GM19372 (cell line): ENCODE measurements at regions not wholly inside any gene's neighbourhood (a gene's known extent, or its start where the extent isn't known, plus 50 kb on each side); places are given as distances from the start of the nearest gene placed in this dataset.

ENCODE experiments used
- ATAC-seq: cut with Tn5 transposase; IDR thresholded peaks from one replicate; pipeline ENCODE4 v1.9.1; 2021; ENCODE audit warnings: mild to moderate bottlenecking, low read depth, moderate library complexity; ENCODE audit not compliant: unreplicated experiment

- no peak for ATAC-seq
Measured at GRCh38 chr9:115989831-115990230, 163.8 kb upstream of the PAPPA start.

- ATAC-seq, result no peak
Measured at GRCh38 chr9:115992834-115993233, 160.8 kb upstream of the PAPPA start.

GRCh38 chr9:115997923-115998322 lies 155.7 kb upstream of the PAPPA start:
- no peak for ATAC-seq

- ATAC-seq, result no peak
Measured at GRCh38 chr9:115998666-115999065, 154.9 kb upstream of the PAPPA start.

DNA sequence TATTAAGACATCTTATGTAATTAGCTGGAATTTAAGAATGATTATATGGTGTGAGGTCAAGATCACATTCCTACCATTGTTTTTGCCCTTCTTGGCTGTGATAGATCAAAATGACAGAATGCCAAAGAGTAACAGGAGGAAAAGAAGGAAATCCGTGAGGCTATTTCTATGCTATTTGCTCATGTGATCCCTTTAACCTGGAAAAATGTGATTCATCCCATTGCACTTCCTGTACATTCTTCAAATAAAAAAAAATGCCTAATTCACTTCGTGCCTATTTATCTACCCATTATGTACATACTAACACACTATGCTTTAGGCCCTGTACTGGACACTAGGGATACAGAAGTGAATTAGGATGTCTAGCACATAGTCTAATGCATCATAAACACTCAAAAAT lies 154.1 kb upstream of the PAPPA start:
- ATAC-seq, result no peak

DNA sequence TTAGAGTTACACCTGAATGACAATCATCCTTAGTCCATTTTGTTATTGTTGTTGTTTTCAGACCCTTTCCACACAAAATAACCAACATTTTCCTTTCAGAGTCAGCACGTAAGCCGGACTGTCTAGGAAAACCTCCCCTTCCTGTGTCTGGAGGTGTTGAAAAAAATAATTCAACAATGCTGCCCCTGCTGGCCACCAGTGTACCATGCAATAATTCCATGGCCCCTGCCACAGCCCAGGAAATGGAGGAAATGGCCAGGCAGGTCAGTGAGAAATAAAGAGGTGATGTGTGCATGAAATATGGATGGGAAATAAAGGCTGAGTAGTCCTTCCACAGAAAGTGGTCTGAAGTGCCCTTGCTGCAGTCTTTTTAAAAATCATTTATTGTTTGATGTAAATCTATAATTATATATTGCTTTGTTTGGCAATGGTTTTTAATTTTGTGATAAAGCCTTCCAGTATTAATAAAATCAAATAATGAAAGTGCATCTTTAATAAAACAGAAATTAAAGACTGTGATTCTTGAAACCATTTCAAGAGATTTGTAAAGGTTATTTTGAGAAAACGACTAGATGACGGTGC lies 152.8 kb upstream of the PAPPA start:
- ATAC-seq, result no peak

DNA sequence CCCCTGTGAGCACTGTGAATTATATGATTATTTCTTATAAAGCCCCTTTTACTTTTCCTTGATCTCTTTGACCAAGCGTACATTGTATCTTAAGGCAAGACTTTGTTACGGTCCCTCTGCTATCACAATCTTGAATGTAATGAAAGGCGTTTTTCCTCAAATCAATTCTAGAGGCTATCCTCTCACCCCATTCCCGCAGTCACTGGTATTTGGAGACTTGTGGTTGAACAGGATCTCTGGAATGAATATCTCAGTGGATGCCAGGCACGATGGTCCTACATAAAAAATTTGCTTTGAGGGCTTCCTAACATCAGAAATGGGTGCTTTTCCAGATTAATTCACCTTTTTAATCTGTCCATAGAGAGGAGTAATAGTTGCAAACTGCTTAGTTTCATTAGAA lies 151.4 kb upstream of the PAPPA start:
- no peak for ATAC-seq

- no peak for ATAC-seq
Measured at GRCh38 chr9:116002624-116003023, 151.0 kb upstream of the PAPPA start.

- no peak for ATAC-seq
Measured at GRCh38 chr9:116003397-116003796, 150.2 kb upstream of the PAPPA start.

DNA sequence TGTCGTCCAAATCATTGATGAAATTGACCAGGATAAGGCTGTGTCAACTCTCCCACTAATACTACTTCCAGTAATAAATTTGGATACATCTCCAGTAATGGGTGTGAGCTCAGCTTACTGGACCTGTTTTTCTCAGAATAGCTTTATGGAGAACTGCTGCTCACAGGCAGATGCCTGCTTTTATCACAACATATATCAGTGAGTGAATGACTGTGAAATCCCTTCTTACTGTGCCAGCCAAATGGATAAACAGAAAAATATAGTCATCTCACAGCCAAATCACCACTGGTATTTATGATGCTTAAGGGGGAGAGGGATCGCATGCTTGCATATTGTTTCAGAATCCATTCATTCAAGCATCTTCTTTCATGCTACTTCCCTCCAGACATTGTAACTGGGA lies 148.4 kb upstream of the PAPPA start:
- ATAC-seq, result no peak

DNA sequence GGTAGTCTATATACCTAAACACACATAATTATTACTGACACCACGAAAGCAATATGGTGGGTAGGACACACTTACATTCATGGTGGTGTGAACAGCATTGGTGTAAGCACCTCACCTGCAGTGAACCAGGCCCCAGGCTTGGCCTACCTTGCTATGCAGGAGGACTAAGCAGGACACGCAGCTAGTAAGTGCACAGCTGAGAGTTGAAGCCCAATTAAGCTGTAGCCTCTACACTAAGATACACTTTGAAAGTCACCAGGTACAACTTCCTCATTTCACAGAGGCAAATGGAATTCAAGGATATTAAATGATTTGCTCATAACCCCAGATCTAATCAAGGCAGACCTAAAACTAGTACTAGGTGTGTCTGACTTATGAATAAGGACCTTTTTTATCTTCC lies 145.8 kb upstream of the PAPPA start:
- ATAC-seq, result no peak

GRCh38 chr9:116008278-116008677 lies 145.3 kb upstream of the PAPPA start:
- ATAC-seq, result no peak

- ATAC-seq, result no peak
Measured at GRCh38 chr9:116009420-116009819, 144.2 kb upstream of the PAPPA start.

- ATAC-seq, result no peak
Measured at GRCh38 chr9:116015855-116016254, 137.7 kb upstream of the PAPPA start.

GRCh38 chr9:116020146-116020545 lies 133.4 kb upstream of the PAPPA start:
- no peak for ATAC-seq

DNA sequence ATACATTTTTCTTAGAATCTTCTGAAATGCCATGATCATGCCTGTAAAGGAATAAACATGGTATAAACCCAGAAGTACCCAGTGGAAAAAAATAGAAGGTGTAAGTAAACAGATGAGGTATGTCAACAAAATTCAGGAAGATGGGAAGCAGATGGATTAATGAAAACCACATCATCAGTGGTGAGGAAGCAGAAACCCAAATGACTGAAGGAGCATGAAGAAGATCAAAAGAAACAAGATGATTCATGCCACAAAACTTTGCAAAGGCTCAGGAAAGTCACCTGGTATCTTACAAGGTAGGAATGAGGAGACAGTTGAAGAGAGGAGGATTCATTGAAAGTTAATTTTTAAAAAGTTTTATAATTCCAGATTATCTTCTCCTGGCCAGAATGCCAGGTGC lies 132.8 kb upstream of the PAPPA start:
- ATAC-seq, result no peak

DNA sequence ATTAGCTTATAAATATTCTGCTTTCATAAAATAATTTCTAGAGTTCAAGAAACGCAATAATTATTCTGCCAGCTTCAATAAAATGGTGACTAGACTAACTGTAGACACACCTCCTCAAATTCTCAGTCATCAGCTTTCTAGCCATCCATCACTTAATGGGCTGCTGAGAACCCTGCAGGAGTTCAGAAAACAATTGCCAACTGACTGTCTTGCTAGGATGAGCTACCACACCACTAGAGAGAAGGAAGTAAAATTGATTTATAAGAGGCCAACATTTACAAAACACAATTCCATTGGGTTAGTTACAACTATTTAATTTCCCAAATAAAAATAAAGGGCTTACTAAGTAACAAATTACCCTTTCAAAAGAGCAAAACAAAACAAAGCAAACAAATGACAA lies 126.5 kb upstream of the PAPPA start:
- ATAC-seq, result no peak

DNA sequence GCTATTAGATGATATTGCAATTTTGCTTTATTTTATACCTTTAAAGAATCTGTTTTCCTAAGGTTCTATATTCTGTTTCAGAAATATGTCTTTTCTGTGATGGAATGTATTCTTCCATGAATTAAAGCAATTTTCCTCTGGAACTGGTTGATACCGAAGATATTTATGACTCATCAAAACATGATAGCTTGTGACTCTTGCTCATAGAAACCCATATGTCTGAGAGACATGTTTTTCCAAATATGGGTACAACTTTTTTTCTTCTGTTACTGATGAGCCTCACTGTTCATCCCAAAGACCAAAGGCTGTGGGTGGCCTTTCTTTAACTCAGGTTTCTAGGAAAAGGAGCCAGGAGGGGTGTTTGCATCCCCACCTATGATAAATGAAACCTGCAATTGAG lies 126.1 kb upstream of the PAPPA start:
- no peak for ATAC-seq

- ATAC-seq, result no peak
Measured at GRCh38 chr9:116027951-116028350, 125.6 kb upstream of the PAPPA start.

DNA sequence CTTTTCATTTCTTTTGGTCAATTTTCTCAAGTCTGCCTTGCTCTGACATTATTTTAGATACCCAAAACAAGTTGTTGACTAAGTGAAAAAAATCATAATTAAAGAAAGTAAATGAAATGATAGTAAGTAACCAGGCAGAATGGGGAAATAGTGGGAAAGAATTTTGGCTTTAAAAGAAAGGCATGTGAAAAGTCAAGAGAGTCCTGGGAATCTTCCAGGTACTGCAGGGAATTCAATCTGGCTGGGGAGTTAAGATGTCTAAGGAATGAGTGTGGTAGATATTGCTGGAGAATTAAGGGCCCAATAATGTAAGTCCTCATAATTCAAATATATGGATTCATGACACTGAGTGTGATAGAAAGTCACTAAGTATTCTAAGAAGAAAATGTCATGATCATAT lies 123.1 kb upstream of the PAPPA start:
- no peak for ATAC-seq

- ATAC-seq, result no peak
Measured at GRCh38 chr9:116032683-116033440, 120.7 kb upstream of the PAPPA start.

DNA sequence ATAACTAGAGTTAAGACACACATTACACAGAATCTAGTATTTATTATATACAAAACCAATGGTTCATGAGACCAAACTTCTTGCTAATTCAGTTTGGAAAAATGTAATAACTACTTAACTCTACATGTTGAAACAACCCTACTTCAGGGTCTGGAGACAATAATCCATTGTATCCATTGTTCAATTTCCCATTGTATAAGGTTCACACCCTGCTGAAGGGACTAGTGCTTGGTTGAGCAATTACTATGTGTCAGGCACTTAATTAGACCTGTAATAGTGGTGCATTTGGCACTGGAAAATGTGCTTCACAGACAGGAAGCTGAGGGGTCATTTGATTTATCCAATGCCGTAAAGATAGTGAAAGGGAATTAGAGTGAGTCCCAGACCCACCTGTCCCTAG lies 114.3 kb upstream of the PAPPA start:
- ATAC-seq, result no peak
